Vagina (tissue), 2 donors: ENCODE measurements at regions not wholly inside any gene's neighbourhood (a gene's known extent, or its start where the extent isn't known, plus 50 kb on each side); places are given as distances from the start of the nearest gene placed in this dataset.

Source experiments
- DNase-seq, 2 donors: peaks; one replicate each; pipeline ENCODE4 v3.0.0-alpha.2; 2017; ENCODE audit errors: extremely low spot score in 2 of 2
- H3K27ac ChIP-seq: fragments of 200-600 bp; sonication (generic); one replicate; pipeline ENCODE4 v1.5.1; 2019
- H3K27me3 ChIP-seq: fragments of 200-600 bp; sonication (generic); one replicate; pipeline ENCODE4 v1.5.1; 2019
- H3K36me3 ChIP-seq, 2 donors: fragments of 200-600 bp; sonication (generic); one replicate each; pipeline ENCODE4 v1.5.1; 2017 to 2019
- H3K4me1 ChIP-seq: fragments of 200-600 bp; sonication (generic); one replicate; pipeline ENCODE4 v1.5.1; 2019
- H3K4me3 ChIP-seq, 2 donors: fragments of 200-600 bp; sonication (generic); 1 replicate in 1 of 2; 2 replicates in 1 of 2; pipeline ENCODE4 v1.5.1; 2016 to 2019
- H3K9me3 ChIP-seq: fragments of 200-600 bp; sonication (generic); one replicate; pipeline ENCODE4 v1.5.1; 2019
- POLR2A ChIP-seq, 2 donors: fragments of 450-650 bp; IDR thresholded peaks; one replicate each; pipeline ENCODE4 v1.6.1; 2017; ENCODE audit warnings: antibody characterized with exemption in 2 of 2, mild to moderate bottlenecking in 2 of 2, moderate library complexity in 2 of 2
- POLR2AphosphoS5 ChIP-seq, 2 donors: sonication (generic); formaldehyde crosslinking; IDR thresholded peaks; one replicate each; pipeline ENCODE4 v1.9.0; 2017; ENCODE audit warnings: antibody characterized with exemption in 2 of 2, mild to moderate bottlenecking in 2 of 2, low read depth in 1 of 2; ENCODE audit not compliant: insufficient read depth in 1 of 2
- intact Hi-C: fragments of 100-400 bp; cut with DNase I; formaldehyde crosslinking; loops from one replicate; pipeline ENCODE4 v1.15.1; 2023
- TF ChIP-seq, protein P1 (sequence below), 3 experiments: fragments of 450-650 bp in 2 of 3; fragments of 200-600 bp in 1 of 3; sonication (generic) in 1 of 3; IDR thresholded peaks; one replicate each; pipeline ENCODE4 v1.5.1; 2017 to 2019; ENCODE audit warnings: antibody characterized with exemption in 3 of 3, mild to moderate bottlenecking in 2 of 3, moderate library complexity in 2 of 3

DNA sequence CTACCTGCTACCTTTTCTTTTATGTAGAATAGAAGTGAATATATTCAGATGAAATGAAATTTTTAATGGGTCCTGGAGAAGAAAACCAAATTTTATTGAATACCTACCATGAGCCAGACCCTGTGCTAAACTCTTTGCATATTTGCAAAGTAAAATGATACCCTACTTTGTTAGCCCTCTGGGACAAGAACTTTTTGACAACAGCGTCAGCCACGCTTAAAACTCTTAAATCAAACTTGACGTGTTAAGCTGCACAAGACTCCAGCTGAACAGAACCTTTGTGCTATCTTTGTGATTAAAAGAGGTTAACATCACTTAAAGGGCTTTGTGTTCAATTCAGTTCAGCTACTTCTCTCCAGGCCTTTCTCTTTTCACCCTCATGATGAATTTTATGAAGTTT lies 316.5 kb downstream of the MEX3B start:
- H3K27me3 ChIP-seq: no peaks in the 10 kb centered on the region
- TF ChIP-seq POLR2AphosphoS5 (IDR thresholded peaks at IDR 0.05; ENCODE audit: insufficient read depth in 1 of 2, low read depth in 1 of 2): no peak
- TF ChIP-seq, protein P1, sequence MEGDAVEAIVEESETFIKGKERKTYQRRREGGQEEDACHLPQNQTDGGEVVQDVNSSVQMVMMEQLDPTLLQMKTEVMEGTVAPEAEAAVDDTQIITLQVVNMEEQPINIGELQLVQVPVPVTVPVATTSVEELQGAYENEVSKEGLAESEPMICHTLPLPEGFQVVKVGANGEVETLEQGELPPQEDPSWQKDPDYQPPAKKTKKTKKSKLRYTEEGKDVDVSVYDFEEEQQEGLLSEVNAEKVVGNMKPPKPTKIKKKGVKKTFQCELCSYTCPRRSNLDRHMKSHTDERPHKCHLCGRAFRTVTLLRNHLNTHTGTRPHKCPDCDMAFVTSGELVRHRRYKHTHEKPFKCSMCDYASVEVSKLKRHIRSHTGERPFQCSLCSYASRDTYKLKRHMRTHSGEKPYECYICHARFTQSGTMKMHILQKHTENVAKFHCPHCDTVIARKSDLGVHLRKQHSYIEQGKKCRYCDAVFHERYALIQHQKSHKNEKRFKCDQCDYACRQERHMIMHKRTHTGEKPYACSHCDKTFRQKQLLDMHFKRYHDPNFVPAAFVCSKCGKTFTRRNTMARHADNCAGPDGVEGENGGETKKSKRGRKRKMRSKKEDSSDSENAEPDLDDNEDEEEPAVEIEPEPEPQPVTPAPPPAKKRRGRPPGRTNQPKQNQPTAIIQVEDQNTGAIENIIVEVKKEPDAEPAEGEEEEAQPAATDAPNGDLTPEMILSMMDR (IDR thresholded peaks at IDR 0.05): no peak
- TF ChIP-seq POLR2A (IDR thresholded peaks at IDR 0.05): no peak
- no peaks in the 10 kb centered on the region for H3K36me3 ChIP-seq
- no peak for DNase-seq
- H3K27ac ChIP-seq: no peak overlapping the region
- no peak overlapping the region for H3K4me3 ChIP-seq
- no peaks in the 10 kb centered on the region for H3K9me3 ChIP-seq
- intact Hi-C loops: loop anchor here (2.0 kb wide), 1 partner anchor 35 kb away; no protein-coding TSS in a partner anchor
- H3K4me1 ChIP-seq: peaks cover 11% of the 10 kb centered on the region

DNA sequence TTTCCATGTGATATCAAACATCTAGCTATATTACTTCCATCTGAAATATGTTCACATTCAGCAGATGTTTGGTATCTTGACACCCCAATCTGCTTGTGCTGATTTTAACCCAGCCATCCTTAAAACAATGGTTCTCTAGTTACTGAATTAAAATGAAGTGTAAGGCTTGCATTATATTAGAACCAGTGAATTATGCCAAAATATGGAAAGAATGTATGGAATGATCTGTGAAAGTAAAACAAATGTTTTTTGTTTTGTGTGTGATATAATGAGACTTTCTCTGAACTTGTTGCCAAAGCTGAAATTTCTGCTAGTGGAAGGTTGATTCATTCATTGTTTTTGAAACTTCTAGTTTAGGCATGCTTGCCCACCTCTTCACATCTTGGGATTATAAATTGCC lies 317.1 kb downstream of the MEX3B start:
- DNase-seq: no peak
- H3K36me3 ChIP-seq: no peaks in the 10 kb centered on the region
- no peak overlapping the region for H3K4me3 ChIP-seq
- H3K27me3 ChIP-seq: no peaks in the 10 kb centered on the region
- peaks cover 17% of the 10 kb centered on the region for H3K4me1 ChIP-seq
- H3K9me3 ChIP-seq: no peaks in the 10 kb centered on the region
- no peak for TF ChIP-seq POLR2A (IDR thresholded peaks at IDR 0.05)
- TF ChIP-seq, protein P1 (IDR thresholded peaks at IDR 0.05): no peak
- TF ChIP-seq POLR2AphosphoS5 (IDR thresholded peaks at IDR 0.05; ENCODE audit: insufficient read depth in 1 of 2, low read depth in 1 of 2): no peak
- intact Hi-C loops: loop anchor here (2.0 kb wide), 1 partner anchor 36 kb away; no protein-coding TSS in a partner anchor
- no peak overlapping the region for H3K27ac ChIP-seq

DNA sequence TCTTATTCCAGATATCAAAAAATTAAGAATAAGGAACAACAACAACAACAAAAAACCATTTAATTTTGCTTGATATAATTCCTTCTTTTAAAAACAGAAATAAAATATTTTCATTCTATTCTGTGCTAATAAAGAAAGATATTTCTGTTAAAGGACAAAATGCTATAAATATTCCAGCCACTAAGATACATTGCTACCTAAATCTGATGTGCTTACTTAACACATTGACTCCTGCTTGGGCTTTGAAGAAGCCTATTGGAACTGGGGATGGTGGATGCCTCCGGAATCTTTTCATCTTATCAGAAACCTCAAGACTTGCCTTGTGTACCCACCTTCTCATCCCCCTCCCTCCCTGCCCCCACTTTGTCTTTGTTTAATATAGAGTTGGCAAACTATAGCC lies 320.2 kb downstream of the MEX3B start:
- Histone ChIP-seq H3K9me3 (no peaks in the 10 kb centered on the region), H3K4me1 (peaks cover 31% of the 10 kb centered on the region), H3K36me3 (no peaks in the 10 kb centered on the region), H3K4me3 (no peak overlapping the region), H3K27ac (no peak overlapping the region), H3K27me3 (no peaks in the 10 kb centered on the region)
- TF ChIP-seq, protein P1 (IDR thresholded peaks at IDR 0.05): no peak
- TF ChIP-seq POLR2A (IDR thresholded peaks at IDR 0.05) (no peak), POLR2AphosphoS5 (IDR thresholded peaks at IDR 0.05; ENCODE audit: insufficient read depth in 1 of 2, low read depth in 1 of 2) (no peak)
- no peak for DNase-seq
- intact Hi-C loops: no loop called here

DNA sequence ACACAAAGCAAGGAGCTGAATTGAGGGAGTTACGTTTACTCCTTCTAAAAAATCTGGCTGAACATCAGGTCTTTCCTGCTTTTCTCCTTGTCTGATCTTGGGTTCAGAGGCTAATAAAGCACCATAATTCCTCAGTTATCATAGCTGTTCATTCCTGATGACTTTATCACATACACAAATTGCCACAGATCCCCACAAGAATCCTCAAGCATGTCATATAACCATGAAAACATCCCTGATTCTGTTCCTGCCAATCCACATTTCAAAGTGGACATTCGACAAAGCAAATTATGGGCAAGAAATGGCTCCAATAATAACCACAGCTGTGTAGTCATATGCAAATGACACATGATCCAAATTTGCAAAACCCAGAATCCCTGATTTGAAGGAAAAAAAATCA lies 321.3 kb downstream of the MEX3B start:
- H3K4me1 ChIP-seq: peaks cover 31% of the 10 kb centered on the region
- H3K27me3 ChIP-seq: no peaks in the 10 kb centered on the region
- H3K27ac ChIP-seq: no peak overlapping the region
- H3K9me3 ChIP-seq: no peaks in the 10 kb centered on the region
- no peaks in the 10 kb centered on the region for H3K36me3 ChIP-seq
- TF ChIP-seq, protein P1 (IDR thresholded peaks at IDR 0.05): no peak
- TF ChIP-seq POLR2AphosphoS5 (IDR thresholded peaks at IDR 0.05; ENCODE audit: insufficient read depth in 1 of 2, low read depth in 1 of 2): no peak
- TF ChIP-seq POLR2A (IDR thresholded peaks at IDR 0.05): no peak
- intact Hi-C loops: no loop called here
- no peak for DNase-seq
- H3K4me3 ChIP-seq: no peak overlapping the region

DNA sequence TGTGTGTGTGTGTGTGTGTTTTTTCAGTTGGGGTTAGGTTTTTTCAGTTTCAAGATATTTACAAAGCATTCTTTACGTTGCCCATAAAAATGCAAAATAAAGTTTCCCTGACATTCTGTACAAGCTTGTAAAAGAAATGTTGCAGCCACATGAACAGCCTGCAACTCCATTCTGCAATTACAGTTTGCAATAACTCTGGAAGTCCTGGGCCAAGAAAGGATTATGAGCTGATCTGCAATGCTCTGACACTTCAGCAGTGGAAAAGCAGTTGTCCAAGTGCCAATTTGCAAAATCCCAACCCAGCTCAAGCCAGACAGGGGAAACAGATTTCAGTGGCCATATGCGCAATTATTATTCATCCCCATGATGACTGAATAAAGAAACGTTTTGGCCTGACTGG lies 322.1 kb downstream of the MEX3B start:
- H3K4me3 ChIP-seq: no peak overlapping the region
- TF ChIP-seq POLR2AphosphoS5 (IDR thresholded peaks at IDR 0.05; ENCODE audit: insufficient read depth in 1 of 2, low read depth in 1 of 2) (no peak), POLR2A (IDR thresholded peaks at IDR 0.05) (no peak)
- TF ChIP-seq, protein P1 (IDR thresholded peaks at IDR 0.05): no peak
- intact Hi-C loops: no loop called here
- no peaks in the 10 kb centered on the region for H3K36me3 ChIP-seq
- no peak overlapping the region for H3K27ac ChIP-seq
- H3K4me1 ChIP-seq: peaks cover 31% of the 10 kb centered on the region
- DNase-seq: no peak
- H3K27me3 ChIP-seq: no peaks in the 10 kb centered on the region
- H3K9me3 ChIP-seq: no peaks in the 10 kb centered on the region
